ENCODE measurements at regions not wholly inside any gene's neighbourhood (a gene's known extent, or its start where the extent isn't known, plus 50 kb on each side); places are given as distances from the start of the nearest gene placed in this dataset.
"Not testable (repeated sequence)": the region's sequence is repeated elsewhere in the genome, so short reads cannot be mapped to it uniquely, and the experiment has no call there.

GRCh38 chr14:84922370-84922769 is 607.6 kb upstream of the FLRT2 start:
- Histone ChIP-seq H3K9me3 (ENCODE audit: control insufficient read depth, low read length) (no peaks in the 10 kb centered on the region), H3K27me3 (replicated peaks; ENCODE audit: control insufficient read depth, insufficient read depth, low read length) (no peaks in the 10 kb centered on the region), H3K9ac (ENCODE audit: low read length) (no peak overlapping the region), H3K4me1 (ENCODE audit: control insufficient read depth, insufficient read depth, low read length) (peaks cover under 1% of the 10 kb centered on the region), H3K36me3 (ENCODE audit: control insufficient read depth, insufficient read depth, low read length, severe bottlenecking) (no peaks in the 10 kb centered on the region), H3K4me3 (ENCODE audit: low read length) (no peak overlapping the region)
- DNase-seq (ENCODE audit: low read depth) = no peak

- Histone ChIP-seq H3K4me3 (ENCODE audit: low read length) (no peak overlapping the region), H3K27me3 (replicated peaks; ENCODE audit: control insufficient read depth, insufficient read depth, low read length) (no peaks in the 10 kb centered on the region), H3K9me3 (ENCODE audit: control insufficient read depth, low read length) (no peaks in the 10 kb centered on the region), H3K9ac (ENCODE audit: low read length) (no peak overlapping the region), H3K4me1 (ENCODE audit: control insufficient read depth, insufficient read depth, low read length) (peaks cover 7% of the 10 kb centered on the region), H3K36me3 (ENCODE audit: control insufficient read depth, insufficient read depth, low read length, severe bottlenecking) (no peaks in the 10 kb centered on the region)
- no peak for DNase-seq (ENCODE audit: low read depth)
These were observed 603.3 kb upstream of the FLRT2 start for GRCh38 chr14:84926656-84927055.

GRCh38 chr14:84927096-84927827 is 602.7 kb upstream of the FLRT2 start:
- Histone ChIP-seq H3K4me3 (ENCODE audit: low read length) (no peak overlapping the region), H3K9me3 (ENCODE audit: control insufficient read depth, low read length) (no peaks in the 10 kb centered on the region), H3K36me3 (ENCODE audit: control insufficient read depth, insufficient read depth, low read length, severe bottlenecking) (no peaks in the 10 kb centered on the region), H3K4me1 (ENCODE audit: control insufficient read depth, insufficient read depth, low read length) (peaks cover 7% of the 10 kb centered on the region), H3K9ac (ENCODE audit: low read length) (no peak overlapping the region), H3K27me3 (replicated peaks; ENCODE audit: control insufficient read depth, insufficient read depth, low read length) (no peaks in the 10 kb centered on the region)
- peak; percentile 4 for DNase-seq (ENCODE audit: low read depth)

GRCh38 chr14:84929086-84929485 is 600.9 kb upstream of the FLRT2 start:
- H3K4me3 ChIP-seq (ENCODE audit: low read length) = no peak overlapping the region
- no peaks in the 10 kb centered on the region for H3K27me3 ChIP-seq (replicated peaks; ENCODE audit: control insufficient read depth, insufficient read depth, low read length)
- H3K9ac ChIP-seq (ENCODE audit: low read length) = no peak overlapping the region
- H3K9me3 ChIP-seq (ENCODE audit: control insufficient read depth, low read length) = no peaks in the 10 kb centered on the region
- no peak for DNase-seq (ENCODE audit: low read depth)
- H3K4me1 ChIP-seq (ENCODE audit: control insufficient read depth, insufficient read depth, low read length) = peaks cover 7% of the 10 kb centered on the region
- no peaks in the 10 kb centered on the region for H3K36me3 ChIP-seq (ENCODE audit: control insufficient read depth, insufficient read depth, low read length, severe bottlenecking)

GRCh38 chr14:84929834-84930233 is 600.1 kb upstream of the FLRT2 start:
- Histone ChIP-seq H3K9me3 (ENCODE audit: control insufficient read depth, low read length) (no peaks in the 10 kb centered on the region), H3K9ac (ENCODE audit: low read length) (no peak overlapping the region), H3K27me3 (replicated peaks; ENCODE audit: control insufficient read depth, insufficient read depth, low read length) (no peaks in the 10 kb centered on the region), H3K4me1 (ENCODE audit: control insufficient read depth, insufficient read depth, low read length) (peaks cover 7% of the 10 kb centered on the region), H3K36me3 (ENCODE audit: control insufficient read depth, insufficient read depth, low read length, severe bottlenecking) (no peaks in the 10 kb centered on the region), H3K4me3 (ENCODE audit: low read length) (no peak overlapping the region)
- no peak for DNase-seq (ENCODE audit: low read depth)

GRCh38 chr14:84937016-84937415 is 592.9 kb upstream of the FLRT2 start:
- Histone ChIP-seq H3K4me3 (ENCODE audit: low read length) (no peak overlapping the region), H3K27me3 (replicated peaks; ENCODE audit: control insufficient read depth, insufficient read depth, low read length) (no peaks in the 10 kb centered on the region), H3K4me1 (ENCODE audit: control insufficient read depth, insufficient read depth, low read length) (no peaks in the 10 kb centered on the region), H3K9me3 (ENCODE audit: control insufficient read depth, low read length) (no peaks in the 10 kb centered on the region), H3K36me3 (ENCODE audit: control insufficient read depth, insufficient read depth, low read length, severe bottlenecking) (no peaks in the 10 kb centered on the region), H3K9ac (ENCODE audit: low read length) (no peak overlapping the region)
- no peak for DNase-seq (ENCODE audit: low read depth)

- Histone ChIP-seq H3K9ac (ENCODE audit: low read length) (no peak overlapping the region), H3K9me3 (ENCODE audit: control insufficient read depth, low read length) (no peaks in the 10 kb centered on the region), H3K4me3 (ENCODE audit: low read length) (no peak overlapping the region), H3K4me1 (ENCODE audit: control insufficient read depth, insufficient read depth, low read length) (no peaks in the 10 kb centered on the region), H3K36me3 (ENCODE audit: control insufficient read depth, insufficient read depth, low read length, severe bottlenecking) (no peaks in the 10 kb centered on the region), H3K27me3 (replicated peaks; ENCODE audit: control insufficient read depth, insufficient read depth, low read length) (no peaks in the 10 kb centered on the region)
- no peak for DNase-seq (ENCODE audit: low read depth)
These were observed 592.5 kb upstream of the FLRT2 start for GRCh38 chr14:84937449-84937848.

- DNase-seq (ENCODE audit: low read depth) = not testable (repeated sequence)
These were observed 585.0 kb upstream of the FLRT2 start for GRCh38 chr14:84944901-84945300.

GRCh38 chr14:84959851-84960520 is 570.0 kb upstream of the FLRT2 start:
- Histone ChIP-seq H3K9ac (ENCODE audit: low read length) (no peak overlapping the region), H3K4me3 (ENCODE audit: low read length) (no peak overlapping the region), H3K9me3 (ENCODE audit: control insufficient read depth, low read length) (peaks cover 8% of the 10 kb centered on the region), H3K27me3 (replicated peaks; ENCODE audit: control insufficient read depth, insufficient read depth, low read length) (no peaks in the 10 kb centered on the region), H3K36me3 (ENCODE audit: control insufficient read depth, insufficient read depth, low read length, severe bottlenecking) (no peaks in the 10 kb centered on the region), H3K4me1 (ENCODE audit: control insufficient read depth, insufficient read depth, low read length) (no peaks in the 10 kb centered on the region)
- no peak for DNase-seq (ENCODE audit: low read depth)

More at GRCh38 chr14:84944901-84945300, 585.0 kb upstream of the FLRT2 start:
- H3K36me3 ChIP-seq (ENCODE audit: control insufficient read depth, insufficient read depth, low read length, severe bottlenecking); H3K4me1 ChIP-seq (ENCODE audit: control insufficient read depth, insufficient read depth, low read length); H3K4me3 ChIP-seq (ENCODE audit: low read length); H3K9me3 ChIP-seq (ENCODE audit: control insufficient read depth, low read length); H3K9ac ChIP-seq (ENCODE audit: low read length); H3K27me3 ChIP-seq (replicated peaks; ENCODE audit: control insufficient read depth, insufficient read depth, low read length): not testable (repeated sequence)

GRCh38 chr14:84961637-84962036 is 568.3 kb upstream of the FLRT2 start:
- peaks cover 8% of the 10 kb centered on the region for H3K9me3 ChIP-seq (ENCODE audit: control insufficient read depth, low read length)
- no peaks in the 10 kb centered on the region for H3K27me3 ChIP-seq (replicated peaks; ENCODE audit: control insufficient read depth, insufficient read depth, low read length)
- no peaks in the 10 kb centered on the region for H3K4me1 ChIP-seq (ENCODE audit: control insufficient read depth, insufficient read depth, low read length)
- H3K36me3 ChIP-seq (ENCODE audit: control insufficient read depth, insufficient read depth, low read length, severe bottlenecking) = no peaks in the 10 kb centered on the region
- DNase-seq (ENCODE audit: low read depth) = no peak
- H3K4me3 ChIP-seq (ENCODE audit: low read length) = no peak overlapping the region
- no peak overlapping the region for H3K9ac ChIP-seq (ENCODE audit: low read length)

GRCh38 chr14:84963518-84963917 is 566.4 kb upstream of the FLRT2 start:
- no peak overlapping the region for H3K9ac ChIP-seq (ENCODE audit: low read length)
- no peaks in the 10 kb centered on the region for H3K36me3 ChIP-seq (ENCODE audit: control insufficient read depth, insufficient read depth, low read length, severe bottlenecking)
- no peak for DNase-seq (ENCODE audit: low read depth)

More at GRCh38 chr14:84963518-84963917, 566.4 kb upstream of the FLRT2 start:
- peaks cover 8% of the 10 kb centered on the region for H3K9me3 ChIP-seq (ENCODE audit: control insufficient read depth, low read length)
- no peaks in the 10 kb centered on the region for H3K27me3 ChIP-seq (replicated peaks; ENCODE audit: control insufficient read depth, insufficient read depth, low read length)
- no peak overlapping the region for H3K4me3 ChIP-seq (ENCODE audit: low read length)
- no peaks in the 10 kb centered on the region for H3K4me1 ChIP-seq (ENCODE audit: control insufficient read depth, insufficient read depth, low read length)

All from adipocyte (in vitro differentiated cells).